ENCODE measurements at regions not wholly inside any gene's neighbourhood (a gene's known extent, or its start where the extent isn't known, plus 50 kb on each side); places are given as distances from the start of the nearest gene placed in this dataset.

- Mint-ChIP-seq H3K4me1 (peaks cover 6% of the 10 kb centered on the region), H3K4me3 (no peak overlapping the region), H3K9me3 (no peaks in the 10 kb centered on the region), H3K36me3 (no peaks in the 10 kb centered on the region), H3K27me3 (peaks cover 18% of the 10 kb centered on the region), H3K27ac (no peak overlapping the region)
- ATAC-seq: no peak
These were observed 50.6 kb upstream of the UQCRFS1 start for GRCh38 chr19:29263305-29264135.

- Mint-ChIP-seq H3K27ac (no peak overlapping the region), H3K36me3 (no peaks in the 10 kb centered on the region), H3K4me3 (no peak overlapping the region), H3K9me3 (no peaks in the 10 kb centered on the region), H3K27me3 (peaks cover 30% of the 10 kb centered on the region), H3K4me1 (peaks cover 6% of the 10 kb centered on the region)
- ATAC-seq: no peak
These were observed 51.9 kb upstream of the UQCRFS1 start for GRCh38 chr19:29264897-29265296.

GRCh38 chr19:29265436-29265835 is 52.5 kb upstream of the UQCRFS1 start:
- H3K9me3 Mint-ChIP-seq: no peaks in the 10 kb centered on the region
- peaks cover 6% of the 10 kb centered on the region for H3K4me1 Mint-ChIP-seq
- ATAC-seq: no peak
- H3K27me3 Mint-ChIP-seq: peaks cover 30% of the 10 kb centered on the region
- H3K4me3 Mint-ChIP-seq: no peak overlapping the region
- no peaks in the 10 kb centered on the region for H3K36me3 Mint-ChIP-seq
- H3K27ac Mint-ChIP-seq: no peak overlapping the region

- Mint-ChIP-seq H3K4me3 (no peak overlapping the region), H3K27ac (no peak overlapping the region), H3K27me3 (peaks cover 30% of the 10 kb centered on the region), H3K36me3 (no peaks in the 10 kb centered on the region), H3K9me3 (no peaks in the 10 kb centered on the region), H3K4me1 (peaks cover 6% of the 10 kb centered on the region)
- ATAC-seq: peak; percentile 12
These were observed 53.0 kb upstream of the UQCRFS1 start for GRCh38 chr19:29266001-29266400.

- ATAC-seq: no peak
- H3K4me3 Mint-ChIP-seq: no peak overlapping the region
- H3K27me3 Mint-ChIP-seq: peaks cover 30% of the 10 kb centered on the region
- no peak overlapping the region for H3K27ac Mint-ChIP-seq
- peaks cover 6% of the 10 kb centered on the region for H3K4me1 Mint-ChIP-seq
- H3K36me3 Mint-ChIP-seq: no peaks in the 10 kb centered on the region
- no peaks in the 10 kb centered on the region for H3K9me3 Mint-ChIP-seq
These were observed 53.7 kb upstream of the UQCRFS1 start for GRCh38 chr19:29266603-29267002.

GRCh38 chr19:29267701-29268100 is 54.8 kb upstream of the UQCRFS1 start:
- peaks cover 30% of the 10 kb centered on the region for H3K27me3 Mint-ChIP-seq
- H3K4me3 Mint-ChIP-seq: no peak overlapping the region
- no peak overlapping the region for H3K27ac Mint-ChIP-seq
- H3K9me3 Mint-ChIP-seq: peaks cover 2% of the 10 kb centered on the region
- no peak for ATAC-seq
- no peaks in the 10 kb centered on the region for H3K36me3 Mint-ChIP-seq
- H3K4me1 Mint-ChIP-seq: peaks cover 6% of the 10 kb centered on the region

GRCh38 chr19:29268103-29268502 is 55.2 kb upstream of the UQCRFS1 start:
- Mint-ChIP-seq H3K4me1 (peaks cover 6% of the 10 kb centered on the region), H3K36me3 (no peaks in the 10 kb centered on the region), H3K27me3 (peaks cover 28% of the 10 kb centered on the region), H3K4me3 (no peak overlapping the region), H3K9me3 (peaks cover 2% of the 10 kb centered on the region), H3K27ac (no peak overlapping the region)
- no peak for ATAC-seq

GRCh38 chr19:29268721-29269393 is 55.9 kb upstream of the UQCRFS1 start:
- H3K4me1 Mint-ChIP-seq: no peaks in the 10 kb centered on the region
- H3K36me3 Mint-ChIP-seq: no peaks in the 10 kb centered on the region
- H3K9me3 Mint-ChIP-seq: peaks cover 2% of the 10 kb centered on the region
- no peak overlapping the region for H3K4me3 Mint-ChIP-seq
- no peak overlapping the region for H3K27ac Mint-ChIP-seq
- no peak for ATAC-seq
- peaks cover 21% of the 10 kb centered on the region for H3K27me3 Mint-ChIP-seq

- ATAC-seq: no peak
- H3K4me3 Mint-ChIP-seq: no peak overlapping the region
- H3K36me3 Mint-ChIP-seq: no peaks in the 10 kb centered on the region
- H3K27ac Mint-ChIP-seq: no peak overlapping the region
- H3K4me1 Mint-ChIP-seq: no peaks in the 10 kb centered on the region
- peaks cover 20% of the 10 kb centered on the region for H3K27me3 Mint-ChIP-seq
- peaks cover 2% of the 10 kb centered on the region for H3K9me3 Mint-ChIP-seq
These were observed 56.7 kb upstream of the UQCRFS1 start for GRCh38 chr19:29269641-29270040.

- H3K4me3 Mint-ChIP-seq: no peak overlapping the region
- peaks cover 2% of the 10 kb centered on the region for H3K9me3 Mint-ChIP-seq
- no peaks in the 10 kb centered on the region for H3K36me3 Mint-ChIP-seq
- H3K4me1 Mint-ChIP-seq: no peaks in the 10 kb centered on the region
- H3K27ac Mint-ChIP-seq: no peak overlapping the region
- no peak for ATAC-seq
- H3K27me3 Mint-ChIP-seq: peaks cover 14% of the 10 kb centered on the region
These were observed 58.4 kb upstream of the UQCRFS1 start for GRCh38 chr19:29271341-29271740.

GRCh38 chr19:29271911-29272310 is 59.0 kb upstream of the UQCRFS1 start:
- Mint-ChIP-seq H3K9me3 (peaks cover 2% of the 10 kb centered on the region), H3K27me3 (peaks cover 14% of the 10 kb centered on the region), H3K4me3 (no peak overlapping the region), H3K4me1 (peaks cover 4% of the 10 kb centered on the region), H3K27ac (no peak overlapping the region), H3K36me3 (no peaks in the 10 kb centered on the region)
- ATAC-seq: no peak

GRCh38 chr19:29273000-29273640 is 60.2 kb upstream of the UQCRFS1 start:
- H3K27me3 Mint-ChIP-seq: peaks cover 14% of the 10 kb centered on the region
- peaks cover 13% of the 10 kb centered on the region for H3K4me1 Mint-ChIP-seq
- H3K4me3 Mint-ChIP-seq: no peak overlapping the region
- peaks cover 9% of the 10 kb centered on the region for H3K9me3 Mint-ChIP-seq
- ATAC-seq: no peak
- H3K27ac Mint-ChIP-seq: no peak overlapping the region
- H3K36me3 Mint-ChIP-seq: no peaks in the 10 kb centered on the region

GRCh38 chr19:29275266-29275665 is 62.3 kb upstream of the UQCRFS1 start:
- peaks cover 9% of the 10 kb centered on the region for H3K9me3 Mint-ChIP-seq
- no peak for ATAC-seq
- H3K27me3 Mint-ChIP-seq: no peaks in the 10 kb centered on the region
- no peak overlapping the region for H3K27ac Mint-ChIP-seq
- peaks cover 13% of the 10 kb centered on the region for H3K4me1 Mint-ChIP-seq
- no peak overlapping the region for H3K4me3 Mint-ChIP-seq
- H3K36me3 Mint-ChIP-seq: no peaks in the 10 kb centered on the region

- peak overlapping the region; percentile 40 for H3K4me3 Mint-ChIP-seq
These were observed 64.2 kb upstream of the UQCRFS1 start for GRCh38 chr19:29277102-29277501.

GRCh38 chr19:29278716-29279115 is 65.8 kb upstream of the UQCRFS1 start:
- H3K27ac Mint-ChIP-seq: no peak overlapping the region

More at GRCh38 chr19:29277102-29277501, 64.2 kb upstream of the UQCRFS1 start:
- Mint-ChIP-seq H3K9me3 (peaks cover 7% of the 10 kb centered on the region), H3K4me1 (peaks cover 13% of the 10 kb centered on the region), H3K27ac (peak overlapping the region; percentile 10), H3K36me3 (no peaks in the 10 kb centered on the region), H3K27me3 (no peaks in the 10 kb centered on the region)
- peak; percentile 90 for ATAC-seq

More at GRCh38 chr19:29278716-29279115, 65.8 kb upstream of the UQCRFS1 start:
- Mint-ChIP-seq H3K36me3 (no peaks in the 10 kb centered on the region), H3K4me3 (no peak overlapping the region), H3K9me3 (peaks cover 7% of the 10 kb centered on the region), H3K4me1 (peaks cover 13% of the 10 kb centered on the region), H3K27me3 (no peaks in the 10 kb centered on the region)
- ATAC-seq: no peak

Measured in stimulated activated memory B cell treated with anti-CD40 and anti-IgM and Interleukin-4, amounts not matched to agents 10 μg/mL and 1 μg/mL and 100 μg/mL, for 72 hours (primary cell).